ENCODE measurements at regions not wholly inside any gene's neighbourhood (a gene's known extent, or its start where the extent isn't known, plus 50 kb on each side); places are given as distances from the start of the nearest gene placed in this dataset.

DNA sequence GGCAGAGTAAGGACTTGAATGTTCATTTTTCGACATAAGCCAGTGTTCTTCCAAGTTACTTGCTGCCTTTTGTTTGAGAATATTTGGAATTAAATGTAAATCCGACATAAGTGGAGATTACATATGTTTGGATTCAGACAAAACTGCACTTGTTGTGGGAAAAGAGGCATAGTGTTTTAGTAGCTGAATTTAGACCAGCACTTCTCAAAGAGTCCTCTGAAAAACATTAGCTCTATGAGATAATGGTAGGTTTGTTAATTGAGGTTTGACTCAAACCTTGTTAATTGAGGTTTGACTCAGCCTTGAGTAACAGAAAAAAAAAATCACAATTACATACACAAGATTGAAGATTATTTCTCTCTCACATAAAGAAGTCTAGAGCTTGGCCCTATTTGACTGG lies 132.5 kb downstream of the NSUN3 start:
- TF ChIP-seq, protein P1, sequence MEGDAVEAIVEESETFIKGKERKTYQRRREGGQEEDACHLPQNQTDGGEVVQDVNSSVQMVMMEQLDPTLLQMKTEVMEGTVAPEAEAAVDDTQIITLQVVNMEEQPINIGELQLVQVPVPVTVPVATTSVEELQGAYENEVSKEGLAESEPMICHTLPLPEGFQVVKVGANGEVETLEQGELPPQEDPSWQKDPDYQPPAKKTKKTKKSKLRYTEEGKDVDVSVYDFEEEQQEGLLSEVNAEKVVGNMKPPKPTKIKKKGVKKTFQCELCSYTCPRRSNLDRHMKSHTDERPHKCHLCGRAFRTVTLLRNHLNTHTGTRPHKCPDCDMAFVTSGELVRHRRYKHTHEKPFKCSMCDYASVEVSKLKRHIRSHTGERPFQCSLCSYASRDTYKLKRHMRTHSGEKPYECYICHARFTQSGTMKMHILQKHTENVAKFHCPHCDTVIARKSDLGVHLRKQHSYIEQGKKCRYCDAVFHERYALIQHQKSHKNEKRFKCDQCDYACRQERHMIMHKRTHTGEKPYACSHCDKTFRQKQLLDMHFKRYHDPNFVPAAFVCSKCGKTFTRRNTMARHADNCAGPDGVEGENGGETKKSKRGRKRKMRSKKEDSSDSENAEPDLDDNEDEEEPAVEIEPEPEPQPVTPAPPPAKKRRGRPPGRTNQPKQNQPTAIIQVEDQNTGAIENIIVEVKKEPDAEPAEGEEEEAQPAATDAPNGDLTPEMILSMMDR (IDR thresholded peaks at IDR 0.05; ENCODE audit: low read depth, low read length, poor library complexity, severe bottlenecking), result no peak
- no peak for TF ChIP-seq EZH2phosphoT487 (IDR thresholded peaks at IDR 0.05; ENCODE audit: borderline replicate concordance, low read length)

All from DOHH2 (cell line).